ENCODE measurements at regions not wholly inside any gene's neighbourhood (a gene's known extent, or its start where the extent isn't known, plus 50 kb on each side); places are given as distances from the start of the nearest gene placed in this dataset.

DNA sequence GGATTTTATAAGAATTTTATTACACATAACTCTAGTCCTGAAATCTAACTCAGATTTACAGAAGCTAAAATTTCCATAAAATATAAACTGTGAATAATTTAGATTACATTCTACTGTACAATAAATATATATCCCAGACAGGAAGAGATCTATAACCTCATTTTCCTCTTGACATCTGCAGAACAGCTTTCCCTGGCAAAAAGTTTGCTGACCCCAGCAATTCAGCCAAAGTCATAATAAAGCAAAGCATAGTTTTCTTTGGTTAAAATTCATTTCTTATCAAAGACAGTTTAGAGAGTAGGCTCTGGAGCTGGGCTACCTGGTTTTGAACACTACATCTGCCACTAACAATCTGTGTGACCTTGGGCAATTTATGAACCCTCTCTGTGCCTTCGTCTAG lies 372.5 kb downstream of the CAAP1 start:
- TF ChIP-seq, protein P1, sequence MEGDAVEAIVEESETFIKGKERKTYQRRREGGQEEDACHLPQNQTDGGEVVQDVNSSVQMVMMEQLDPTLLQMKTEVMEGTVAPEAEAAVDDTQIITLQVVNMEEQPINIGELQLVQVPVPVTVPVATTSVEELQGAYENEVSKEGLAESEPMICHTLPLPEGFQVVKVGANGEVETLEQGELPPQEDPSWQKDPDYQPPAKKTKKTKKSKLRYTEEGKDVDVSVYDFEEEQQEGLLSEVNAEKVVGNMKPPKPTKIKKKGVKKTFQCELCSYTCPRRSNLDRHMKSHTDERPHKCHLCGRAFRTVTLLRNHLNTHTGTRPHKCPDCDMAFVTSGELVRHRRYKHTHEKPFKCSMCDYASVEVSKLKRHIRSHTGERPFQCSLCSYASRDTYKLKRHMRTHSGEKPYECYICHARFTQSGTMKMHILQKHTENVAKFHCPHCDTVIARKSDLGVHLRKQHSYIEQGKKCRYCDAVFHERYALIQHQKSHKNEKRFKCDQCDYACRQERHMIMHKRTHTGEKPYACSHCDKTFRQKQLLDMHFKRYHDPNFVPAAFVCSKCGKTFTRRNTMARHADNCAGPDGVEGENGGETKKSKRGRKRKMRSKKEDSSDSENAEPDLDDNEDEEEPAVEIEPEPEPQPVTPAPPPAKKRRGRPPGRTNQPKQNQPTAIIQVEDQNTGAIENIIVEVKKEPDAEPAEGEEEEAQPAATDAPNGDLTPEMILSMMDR (IDR thresholded peaks at IDR 0.05), result no peak
- no peak for TF ChIP-seq POLR2A (IDR thresholded peaks at IDR 0.05)
